ENCODE measurements at regions not wholly inside any gene's neighbourhood (a gene's known extent, or its start where the extent isn't known, plus 50 kb on each side); places are given as distances from the start of the nearest gene placed in this dataset.
A peak's percentile ranks its signal among the peaks of the same experiment; 100 is the strongest.

GRCh38 chr7:46207931-46208634 is 287.0 kb upstream of the IGFBP3 start:
- DNase-seq, result no peak

- DNase-seq, result no peak
Measured at GRCh38 chr7:46206476-46207060, 285.5 kb upstream of the IGFBP3 start.

- no peak for DNase-seq
Measured at GRCh38 chr7:46205478-46205877, 284.4 kb upstream of the IGFBP3 start.

GRCh38 chr7:46203926-46204325 is 282.9 kb upstream of the IGFBP3 start:
- no peak for DNase-seq

GRCh38 chr7:46202379-46202778 is 281.3 kb upstream of the IGFBP3 start:
- DNase-seq, result no peak

- DNase-seq, result no peak
Measured at GRCh38 chr7:46201961-46202360, 280.9 kb upstream of the IGFBP3 start.

- DNase-seq, result no peak
Measured at GRCh38 chr7:46198701-46199100, 277.6 kb upstream of the IGFBP3 start.

GRCh38 chr7:46197785-46198540 is 276.9 kb upstream of the IGFBP3 start:
- DNase-seq, result peak; percentile 65

GRCh38 chr7:46195934-46196333 is 274.9 kb upstream of the IGFBP3 start:
- no peak for DNase-seq

GRCh38 chr7:46192271-46192670 is 271.2 kb upstream of the IGFBP3 start:
- DNase-seq, result no peak

GRCh38 chr7:46191776-46192175 is 270.7 kb upstream of the IGFBP3 start:
- no peak for DNase-seq

GRCh38 chr7:46191296-46191695 is 270.2 kb upstream of the IGFBP3 start:
- no peak for DNase-seq

- no peak for DNase-seq
Measured at GRCh38 chr7:46189255-46189790, 268.3 kb upstream of the IGFBP3 start.

- DNase-seq, result no peak
Measured at GRCh38 chr7:46186131-46186530, 265.1 kb upstream of the IGFBP3 start.

- no peak for DNase-seq
Measured at GRCh38 chr7:46179061-46179610, 258.1 kb upstream of the IGFBP3 start.

- peak; percentile 63 for DNase-seq
Measured at GRCh38 chr7:46178661-46179060, 257.6 kb upstream of the IGFBP3 start.

GRCh38 chr7:46177821-46178220 is 256.7 kb upstream of the IGFBP3 start:
- DNase-seq, result no peak

GRCh38 chr7:46175221-46175620 is 254.1 kb upstream of the IGFBP3 start:
- no peak for DNase-seq

- DNase-seq, result no peak
Measured at GRCh38 chr7:46174196-46174580, 253.1 kb upstream of the IGFBP3 start.

GRCh38 chr7:46173476-46174195 is 252.6 kb upstream of the IGFBP3 start:
- DNase-seq, result no peak

- DNase-seq, result no peak
Measured at GRCh38 chr7:46170792-46171191, 249.7 kb upstream of the IGFBP3 start.

GRCh38 chr7:46170021-46170420 is 248.9 kb upstream of the IGFBP3 start:
- no peak for DNase-seq

Measured in muscle of arm (tissue), 1 donor.